Karpas-422 (cell line): ENCODE measurements at regions not wholly inside any gene's neighbourhood (a gene's known extent, or its start where the extent isn't known, plus 50 kb on each side); places are given as distances from the start of the nearest gene placed in this dataset.

Source experiments
- DNase-seq: peaks from one replicate; pipeline ENCODE4 v3.0.0-alpha.2; 2015
- H2AFZ ChIP-seq: fragments of 200-600 bp; sonication (generic); 2 replicates; pipeline ENCODE4 v1.6.1; 2014; ENCODE audit warnings: antibody characterized with exemption, low read length, mixed read lengths
- H3K27ac ChIP-seq: fragments of 200-600 bp; sonication (generic); 2 replicates; pipeline ENCODE4 v1.5.1; 2014; ENCODE audit warnings: mild to moderate bottlenecking, low read length, moderate library complexity
- H3K27me3 ChIP-seq: fragments of 200-600 bp; sonication (generic); 2 replicates; pipeline ENCODE4 v1.6.1; 2014; ENCODE audit warnings: low read length, mixed read lengths
- H3K36me3 ChIP-seq: fragments of 200-600 bp; sonication (generic); 2 replicates; pipeline ENCODE4 v1.6.1; 2014; ENCODE audit warnings: low read length, mixed read lengths; ENCODE audit not compliant: insufficient read depth
- H3K4me1 ChIP-seq: fragments of 200-600 bp; sonication (generic); 2 replicates; pipeline ENCODE4 v1.6.1; 2014; ENCODE audit warnings: mild to moderate bottlenecking, low read length, mixed read lengths
- H3K4me2 ChIP-seq: fragments of 200-600 bp; sonication (generic); 2 replicates; pipeline ENCODE4 v1.6.1; 2014; ENCODE audit warnings: low read length, low read depth, mild to moderate bottlenecking; ENCODE audit not compliant: poor library complexity, severe bottlenecking
- H3K4me3 ChIP-seq: fragments of 200-600 bp; sonication (generic); 2 replicates; pipeline ENCODE4 v1.5.1; 2014; ENCODE audit warnings: mild to moderate bottlenecking, antibody characterized with exemption, low read length, mixed read lengths
- H3K79me2 ChIP-seq: fragments of 200-600 bp; sonication (generic); 2 replicates; pipeline ENCODE4 v1.6.1; 2014; ENCODE audit warnings: mild to moderate bottlenecking, low read length, mixed read lengths
- H3K9ac ChIP-seq: fragments of 200-600 bp; sonication (generic); 2 replicates; pipeline ENCODE4 v1.6.0; 2014; ENCODE audit warnings: low read length
- H3K9me2 ChIP-seq: fragments of 200-600 bp; sonication (generic), shearing (Covaris generic); replicated peaks from 2 replicates; pipeline ENCODE4 v1.6.0; 2014; ENCODE audit warnings: mild to moderate bottlenecking, low read length, moderate library complexity; ENCODE audit not compliant: insufficient read depth
- H3K9me3 ChIP-seq: fragments of 300-700, 200-600 bp; sonication (generic); 2 replicates; pipeline ENCODE4 v1.6.1; 2014; ENCODE audit warnings: low read length, mixed read lengths
- H4K20me1 ChIP-seq: fragments of 200-600 bp; sonication (generic); 2 replicates; pipeline ENCODE4 v1.6.1; 2014; ENCODE audit warnings: mild to moderate bottlenecking, antibody characterized with exemption, low read length, low read depth; ENCODE audit not compliant: insufficient read depth

GRCh38 chr5:124560370-124560769 lies 186.1 kb downstream of the ZNF608 start:
- H3K27me3 ChIP-seq = no peaks in the 10 kb centered on the region
- H3K4me3 ChIP-seq = no peak overlapping the region
- H3K4me1 ChIP-seq = no peaks in the 10 kb centered on the region
- no peak for DNase-seq
- no peak overlapping the region for H2AFZ ChIP-seq
- no peak overlapping the region for H3K27ac ChIP-seq
- H3K4me2 ChIP-seq = no peak overlapping the region
- H3K9me3 ChIP-seq = no peaks in the 10 kb centered on the region
- H3K79me2 ChIP-seq = no peaks in the 10 kb centered on the region
- no peaks in the 10 kb centered on the region for H4K20me1 ChIP-seq
- no peak overlapping the region for H3K9ac ChIP-seq
- no peaks in the 10 kb centered on the region for H3K9me2 ChIP-seq
- no peaks in the 10 kb centered on the region for H3K36me3 ChIP-seq

- H3K36me3 ChIP-seq = no peaks in the 10 kb centered on the region
- H3K9ac ChIP-seq = no peak overlapping the region
- no peaks in the 10 kb centered on the region for H3K4me1 ChIP-seq
- no peaks in the 10 kb centered on the region for H3K9me3 ChIP-seq
- H2AFZ ChIP-seq = no peak overlapping the region
- no peak overlapping the region for H3K4me3 ChIP-seq
- H4K20me1 ChIP-seq = no peaks in the 10 kb centered on the region
- no peaks in the 10 kb centered on the region for H3K79me2 ChIP-seq
- no peaks in the 10 kb centered on the region for H3K27me3 ChIP-seq
- no peak for DNase-seq
- H3K4me2 ChIP-seq = no peak overlapping the region
- H3K27ac ChIP-seq = no peak overlapping the region
- no peaks in the 10 kb centered on the region for H3K9me2 ChIP-seq
Observed at GRCh38 chr5:124557761-124558160, 188.7 kb downstream of the ZNF608 start.

- Histone ChIP-seq H3K79me2 (no peaks in the 10 kb centered on the region), H2AFZ (no peak overlapping the region)
- DNase-seq = no peak
Observed at GRCh38 chr5:124554746-124555578, 191.5 kb downstream of the ZNF608 start.

DNA sequence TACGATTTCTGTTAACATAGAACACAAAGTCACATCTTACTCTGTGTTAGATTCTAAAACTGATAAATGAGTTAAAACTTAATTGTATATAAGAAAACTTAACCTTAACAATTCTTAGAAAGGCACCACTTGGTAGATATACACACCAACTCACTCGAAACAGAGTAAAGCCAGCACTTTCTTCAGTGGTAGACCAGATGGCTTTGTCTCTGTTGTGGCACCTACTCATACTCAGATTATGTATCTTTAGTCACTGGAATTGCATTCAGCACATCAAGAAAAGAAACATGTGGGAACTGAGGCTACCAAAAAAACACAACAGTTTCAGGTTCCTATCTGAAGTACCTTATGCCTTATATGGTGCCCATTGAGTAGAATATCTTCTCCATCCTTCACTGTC lies 192.5 kb downstream of the ZNF608 start:
- Histone ChIP-seq H3K9ac (no peak overlapping the region), H3K4me3 (no peak overlapping the region), H3K4me2 (no peak overlapping the region), H3K4me1 (no peaks in the 10 kb centered on the region), H2AFZ (no peak overlapping the region), H3K79me2 (no peaks in the 10 kb centered on the region), H3K9me2 (no peaks in the 10 kb centered on the region), H3K36me3 (no peaks in the 10 kb centered on the region), H3K27me3 (no peaks in the 10 kb centered on the region), H4K20me1 (no peaks in the 10 kb centered on the region), H3K27ac (no peak overlapping the region), H3K9me3 (no peaks in the 10 kb centered on the region)
- DNase-seq = no peak

More at GRCh38 chr5:124554746-124555578, 191.5 kb downstream of the ZNF608 start:
- Histone ChIP-seq H3K27ac (no peak overlapping the region), H3K4me3 (no peak overlapping the region), H3K27me3 (no peaks in the 10 kb centered on the region), H3K4me2 (no peak overlapping the region), H3K9me3 (no peaks in the 10 kb centered on the region), H3K9ac (no peak overlapping the region), H3K4me1 (no peaks in the 10 kb centered on the region), H4K20me1 (no peaks in the 10 kb centered on the region), H3K9me2 (no peaks in the 10 kb centered on the region), H3K36me3 (no peaks in the 10 kb centered on the region)

DNA sequence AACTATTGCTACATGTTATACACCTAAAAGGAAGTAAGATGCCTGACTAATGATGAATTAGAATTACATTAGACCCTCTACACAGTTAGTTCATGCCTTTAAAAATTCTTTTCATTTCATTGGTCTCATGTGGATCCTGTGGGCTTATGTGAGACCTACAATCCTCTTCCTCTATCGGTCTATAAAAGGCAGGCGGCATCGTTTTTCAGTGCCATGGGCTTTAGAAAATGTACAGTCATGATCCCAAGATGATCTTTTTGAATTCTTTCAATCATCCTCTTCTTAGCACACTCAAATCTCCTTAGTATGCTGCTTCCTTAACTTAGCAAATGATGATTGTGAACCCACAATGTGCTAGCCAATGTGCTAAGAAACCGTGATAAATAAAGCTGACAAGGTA lies 193.9 kb downstream of the ZNF608 start:
- no peaks in the 10 kb centered on the region for H3K9me3 ChIP-seq
- H3K9me2 ChIP-seq = no peaks in the 10 kb centered on the region
- no peaks in the 10 kb centered on the region for H4K20me1 ChIP-seq
- H3K27me3 ChIP-seq = no peaks in the 10 kb centered on the region
- H2AFZ ChIP-seq = no peak overlapping the region
- no peaks in the 10 kb centered on the region for H3K36me3 ChIP-seq
- no peaks in the 10 kb centered on the region for H3K79me2 ChIP-seq
- H3K4me1 ChIP-seq = no peaks in the 10 kb centered on the region
- no peak overlapping the region for H3K4me3 ChIP-seq
- no peak overlapping the region for H3K4me2 ChIP-seq
- no peak overlapping the region for H3K9ac ChIP-seq
- DNase-seq = no peak
- no peak overlapping the region for H3K27ac ChIP-seq

GRCh38 chr5:124551939-124552279 lies 194.5 kb downstream of the ZNF608 start:
- H2AFZ ChIP-seq = no peak overlapping the region
- H3K36me3 ChIP-seq = no peaks in the 10 kb centered on the region
- H3K4me1 ChIP-seq = no peaks in the 10 kb centered on the region
- no peak for DNase-seq
- H3K27me3 ChIP-seq = no peaks in the 10 kb centered on the region
- no peaks in the 10 kb centered on the region for H3K79me2 ChIP-seq
- H4K20me1 ChIP-seq = no peaks in the 10 kb centered on the region
- H3K9me2 ChIP-seq = no peaks in the 10 kb centered on the region
- H3K9ac ChIP-seq = no peak overlapping the region
- no peak overlapping the region for H3K4me2 ChIP-seq
- no peak overlapping the region for H3K27ac ChIP-seq
- H3K9me3 ChIP-seq = no peaks in the 10 kb centered on the region
- H3K4me3 ChIP-seq = no peak overlapping the region

DNA sequence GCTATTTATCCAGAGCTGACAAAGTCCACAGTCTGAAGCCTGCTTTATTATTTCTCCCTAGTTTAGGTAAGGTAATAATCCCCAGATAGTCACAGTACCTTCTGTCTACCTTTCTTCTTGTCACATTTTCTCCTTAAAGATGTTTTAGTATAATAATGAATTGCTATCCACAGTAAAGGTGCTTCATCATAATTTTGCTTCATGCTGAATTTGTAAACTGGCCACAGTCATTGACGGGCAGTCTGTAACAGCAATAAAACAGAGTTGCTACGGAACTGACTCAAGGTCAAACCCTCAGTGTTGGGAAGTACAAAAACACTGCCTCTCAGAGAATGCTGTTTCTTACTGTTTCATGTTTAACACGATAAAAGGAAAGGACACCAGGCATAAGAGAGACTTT lies 195.7 kb downstream of the ZNF608 start:
- H2AFZ ChIP-seq = no peak overlapping the region
- no peak overlapping the region for H3K4me3 ChIP-seq
- no peak overlapping the region for H3K9ac ChIP-seq
- no peaks in the 10 kb centered on the region for H3K79me2 ChIP-seq
- no peaks in the 10 kb centered on the region for H3K9me2 ChIP-seq
- no peak overlapping the region for H3K4me2 ChIP-seq
- no peak for DNase-seq
- no peaks in the 10 kb centered on the region for H3K27me3 ChIP-seq
- no peaks in the 10 kb centered on the region for H3K4me1 ChIP-seq
- no peaks in the 10 kb centered on the region for H3K9me3 ChIP-seq
- no peaks in the 10 kb centered on the region for H3K36me3 ChIP-seq
- H4K20me1 ChIP-seq = no peaks in the 10 kb centered on the region
- no peak overlapping the region for H3K27ac ChIP-seq

DNA sequence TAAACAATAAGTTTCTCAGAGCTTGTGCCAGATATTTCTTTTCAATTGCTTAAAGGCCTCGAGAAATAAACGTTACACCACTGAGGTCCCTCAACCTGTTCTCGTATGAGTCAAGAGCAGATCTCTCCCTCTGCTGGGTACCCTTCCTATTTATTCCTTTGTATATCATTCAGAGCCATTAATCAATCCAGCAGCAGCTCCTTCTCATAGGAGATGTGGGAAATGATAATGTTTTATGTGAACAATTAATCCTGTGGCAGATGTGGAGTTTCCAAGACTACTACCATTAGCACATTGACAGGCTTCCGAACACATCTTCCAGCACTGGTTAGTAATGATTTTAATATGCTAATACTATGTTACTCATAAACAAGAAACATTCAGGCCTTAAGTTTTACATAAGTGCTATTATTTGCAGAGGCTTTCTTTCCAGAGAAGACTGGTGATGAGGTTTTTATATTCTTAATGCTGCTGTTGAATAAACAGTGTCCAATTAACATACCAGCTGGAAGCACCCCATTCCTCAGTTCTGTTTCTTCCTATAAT lies 196.5 kb downstream of the ZNF608 start:
- H3K4me1 ChIP-seq = no peaks in the 10 kb centered on the region
- no peak for DNase-seq
- no peak overlapping the region for H3K27ac ChIP-seq
- H3K4me2 ChIP-seq = no peak overlapping the region
- no peaks in the 10 kb centered on the region for H4K20me1 ChIP-seq
- H3K36me3 ChIP-seq = no peaks in the 10 kb centered on the region
- no peaks in the 10 kb centered on the region for H3K79me2 ChIP-seq
- no peak overlapping the region for H3K9ac ChIP-seq
- no peaks in the 10 kb centered on the region for H3K27me3 ChIP-seq
- no peaks in the 10 kb centered on the region for H3K9me2 ChIP-seq
- H2AFZ ChIP-seq = no peak overlapping the region
- H3K4me3 ChIP-seq = no peak overlapping the region
- no peaks in the 10 kb centered on the region for H3K9me3 ChIP-seq
